ENCODE measurements at regions not wholly inside any gene's neighbourhood (a gene's known extent, or its start where the extent isn't known, plus 50 kb on each side); places are given as distances from the start of the nearest gene placed in this dataset.

- no peak overlapping the region for H3K4me2 ChIP-seq
- no peaks in the 10 kb centered on the region for H3K9me3 ChIP-seq
- H3K4me3 ChIP-seq (ENCODE audit: low read depth in 2 of 2, low read length in 1 of 2) = no peak overlapping the region
- DNase-seq = no peak
- no peaks in the 10 kb centered on the region; the same call in none of the 2 replicates for H3K27me3 ChIP-seq (ENCODE audit: insufficient read depth)
- WGBS (ENCODE audit: low lambda C conversion rate) = 3% methylated on average over 1 of the region's 1 CpG
- TF ChIP-seq MAX (IDR thresholded peaks at IDR 0.05; ENCODE audit: low read depth) = no peak
- TF ChIP-seq REST (IDR thresholded peaks at IDR 0.05; ENCODE audit: low read depth, low read length) = no peak
- TF ChIP-seq CTCF (IDR thresholded peaks at IDR 0.05) = no peak
- no peak for TF ChIP-seq RFX5 (IDR thresholded peaks at IDR 0.05; ENCODE audit: low read length)
- no peak for TF ChIP-seq POLR2AphosphoS5 (IDR thresholded peaks at IDR 0.05; ENCODE audit: low read depth, low read length)
- TF ChIP-seq RAD21 (IDR thresholded peaks at IDR 0.05; ENCODE audit: low read length) = no peak
- no peak for TF ChIP-seq MEF2A (IDR thresholded peaks at IDR 0.05; ENCODE audit: borderline replicate concordance, low read depth)
- no peak for TF ChIP-seq GABPA (IDR thresholded peaks at IDR 0.05; ENCODE audit: low read depth)
- TF ChIP-seq FOSL2 (IDR thresholded peaks at IDR 0.05; ENCODE audit: borderline replicate concordance, low read depth) = no peak
- no peak for TF ChIP-seq EZH2phosphoT487 (IDR thresholded peaks at IDR 0.05; ENCODE audit: borderline replicate concordance, low read depth)
- no peak for TF ChIP-seq SIN3A (IDR thresholded peaks at IDR 0.05; ENCODE audit: borderline replicate concordance, low read depth, low read length)
- no peak for TF ChIP-seq YY1 (IDR thresholded peaks at IDR 0.05; ENCODE audit: low read depth)
- no peak for TF ChIP-seq MXI1 (IDR thresholded peaks at IDR 0.05; ENCODE audit: low read depth, low read length)
- no peak for TF ChIP-seq FOXJ3 (CRISPR knock-in tag; IDR thresholded peaks at IDR 0.05)
- no peak for TF ChIP-seq RCOR1 (IDR thresholded peaks at IDR 0.05; ENCODE audit: low read length)
- TF ChIP-seq GATA2 (CRISPR knock-in tag; IDR thresholded peaks at IDR 0.05) = no peak
- no peak for TF ChIP-seq CHD2 (IDR thresholded peaks at IDR 0.05; ENCODE audit: low read length, partially characterized antibody)
- H3K4me1 ChIP-seq (ENCODE audit: control insufficient read depth in 1 of 2, insufficient read depth in 2 of 2, low read depth in 1 of 2, low read length in 1 of 2) = no peaks in the 10 kb centered on the region
- no peaks in the 10 kb centered on the region for H4K20me1 ChIP-seq (ENCODE audit: insufficient read depth)
- no peaks in the 10 kb centered on the region for H3K36me3 ChIP-seq (replicated peaks in 1 of 2; ENCODE audit: control insufficient read depth in 1 of 2, insufficient read depth in 2 of 2, low read length in 1 of 2)
- H3K9ac ChIP-seq = no peak overlapping the region
- H2AFZ ChIP-seq (ENCODE audit: low read depth) = no peak overlapping the region
- no peaks in the 10 kb centered on the region for H3K79me2 ChIP-seq (ENCODE audit: insufficient read depth)
- ChIA-PET POLR2A (no interaction called here), CTCF (no interaction called here)
- no peaks in the 10 kb centered on the region for H3F3A ChIP-seq (replicated peaks; ENCODE audit: insufficient read depth)
- no peak overlapping the region for H3K27ac ChIP-seq (ENCODE audit: low read depth in 2 of 2, low read length in 1 of 2)
- H3K9me2 ChIP-seq = no peaks in the 10 kb centered on the region
Observed at GRCh38 chr6:133674661-133675060, 214.3 kb upstream of the TCF21 start.
